Mesenchymal stem cell (in vitro differentiated cells and primary cell): ENCODE measurements at regions not wholly inside any gene's neighbourhood (a gene's known extent, or its start where the extent isn't known, plus 50 kb on each side); places are given as distances from the start of the nearest gene placed in this dataset.

Source experiments
- DNase-seq: peaks from one replicate; pipeline ENCODE4 v3.0.0-alpha.2; 2013
- H2AFZ ChIP-seq: one replicate; pipeline ENCODE4 v1.6.1; 2013; ENCODE audit warnings: low read depth, mild to moderate bottlenecking, control low read depth, inconsistent platforms, low read length, moderate library complexity
- H2AK5ac ChIP-seq: 2 replicates; pipeline ENCODE4 v1.6.1; 2013; ENCODE audit warnings: low read length, moderate library complexity, mild to moderate bottlenecking, inconsistent platforms; ENCODE audit not compliant: severe bottlenecking
- H2BK120ac ChIP-seq: one replicate; pipeline ENCODE4 v1.6.1; 2013; ENCODE audit warnings: low read depth, mild to moderate bottlenecking, inconsistent platforms, low read length, moderate library complexity
- H2BK12ac ChIP-seq, 2 experiments: one replicate each; pipeline ENCODE4 v1.6.1; 2013; ENCODE audit warnings: inconsistent platforms in 2 of 2, low read length in 2 of 2, mild to moderate bottlenecking in 2 of 2, moderate library complexity in 2 of 2, control low read depth in 1 of 2
- H2BK15ac ChIP-seq: one replicate; pipeline ENCODE4 v1.6.1; 2013; ENCODE audit warnings: mild to moderate bottlenecking, low read depth, inconsistent platforms; ENCODE audit not compliant: poor library complexity, severe bottlenecking
- H2BK5ac ChIP-seq: 2 replicates; pipeline ENCODE4 v1.6.1; 2013; ENCODE audit warnings: low read depth, mild to moderate bottlenecking, low read length, control low read depth, inconsistent platforms; ENCODE audit not compliant: poor library complexity, severe bottlenecking
- H3K14ac ChIP-seq, 2 experiments: one replicate each; pipeline ENCODE4 v1.6.1; 2013; ENCODE audit warnings: inconsistent platforms in 2 of 2, low read length in 2 of 2, control low read depth in 1 of 2, mild to moderate bottlenecking in 1 of 2, moderate library complexity in 1 of 2
- H3K18ac ChIP-seq, 2 experiments: one replicate each; pipeline ENCODE4 v1.6.1; 2013; ENCODE audit warnings: inconsistent platforms in 2 of 2, low read length in 2 of 2, control low read depth in 1 of 2, low read depth in 1 of 2, mild to moderate bottlenecking in 1 of 2
- H3K23ac ChIP-seq, 2 experiments: one replicate each; pipeline ENCODE4 v1.6.1; 2013; ENCODE audit warnings: inconsistent platforms in 2 of 2, low read length in 2 of 2, mild to moderate bottlenecking in 2 of 2, moderate library complexity in 2 of 2, control low read depth in 1 of 2
- H3K27ac ChIP-seq: 2 replicates; pipeline ENCODE4 v1.5.1; 2013; ENCODE audit warnings: mild to moderate bottlenecking, moderate library complexity, low read length, control low read depth, inconsistent platforms; ENCODE audit not compliant: poor library complexity, severe bottlenecking
- H3K27me3 ChIP-seq, 2 experiments: 2 replicates each; pipeline versions ENCODE4 v1.6.1 to v1.7.0; 2013; ENCODE audit warnings: low read length in 2 of 2, mild to moderate bottlenecking in 2 of 2, moderate library complexity in 2 of 2, control low read depth in 1 of 2, inconsistent platforms in 1 of 2; ENCODE audit not compliant: control insufficient read depth in 1 of 2, insufficient read depth in 1 of 2
- H3K36me3 ChIP-seq, 2 experiments: 2 replicates each; pipeline versions ENCODE4 v1.6.1 to v1.7.0; 2013; ENCODE audit warnings: low read length in 2 of 2, control low read depth in 1 of 2, inconsistent platforms in 1 of 2, low read depth in 1 of 2, mild to moderate bottlenecking in 1 of 2; ENCODE audit not compliant: insufficient read depth in 2 of 2, control insufficient read depth in 1 of 2
- H3K4ac ChIP-seq, 2 experiments: one replicate each; pipeline ENCODE4 v1.6.1; 2013; ENCODE audit warnings: inconsistent platforms in 2 of 2, low read length in 2 of 2, mild to moderate bottlenecking in 2 of 2, moderate library complexity in 2 of 2, control low read depth in 1 of 2, low read depth in 1 of 2
- H3K4me1 ChIP-seq: 2 replicates; pipeline ENCODE4 v1.6.1; 2013; ENCODE audit warnings: low read depth, low read length, control low read depth; ENCODE audit not compliant: control insufficient read depth, insufficient read depth
- H3K4me2 ChIP-seq: 2 replicates; pipeline ENCODE4 v1.6.1; 2013; ENCODE audit warnings: low read length, mild to moderate bottlenecking, inconsistent platforms; ENCODE audit not compliant: poor library complexity, severe bottlenecking
- H3K4me3 ChIP-seq, 2 experiments: 2 replicates each; pipeline versions ENCODE4 v1.5.1 to v1.7.0; 2013; ENCODE audit warnings: low read length in 2 of 2, mild to moderate bottlenecking in 2 of 2, control low read depth in 1 of 2, low read depth in 1 of 2; ENCODE audit not compliant: insufficient read depth in 1 of 2
- H3K79me1 ChIP-seq: replicated peaks from 2 replicates; pipeline ENCODE4 v1.6.1; 2013; ENCODE audit warnings: mild to moderate bottlenecking, control low read depth, low read length, inconsistent platforms; ENCODE audit not compliant: poor library complexity, severe bottlenecking
- H3K9ac ChIP-seq: 2 replicates; pipeline ENCODE4 v1.7.0; 2013; ENCODE audit warnings: mild to moderate bottlenecking, low read length, moderate library complexity
- H3K9me3 ChIP-seq: 2 replicates; pipeline ENCODE4 v1.7.0; 2013; ENCODE audit warnings: mild to moderate bottlenecking, low read length; ENCODE audit not compliant: control insufficient read depth
- H4K8ac ChIP-seq: one replicate; pipeline ENCODE4 v1.6.1; 2013; ENCODE audit warnings: inconsistent platforms, mild to moderate bottlenecking, low read length, moderate library complexity
- H4K91ac ChIP-seq: one replicate; pipeline ENCODE4 v1.6.1; 2013; ENCODE audit warnings: mild to moderate bottlenecking, low read length, inconsistent platforms
- WGBS: methylation state at CpG from one replicate; pipeline ENCODE4 v1.1.7; 2013; ENCODE audit warnings: mixed read lengths; 5-methylcytosine and 5-hydroxymethylcytosine counted together

- Histone ChIP-seq H3K4me1 (no peaks in the 10 kb centered on the region), H3K27me3 (no peaks in the 10 kb centered on the region), H2AK5ac (no peak overlapping the region), H3K36me3 (no peaks in the 10 kb centered on the region), H3K79me1 (no peaks in the 10 kb centered on the region), H4K91ac (no peak overlapping the region), H3K14ac (no peak overlapping the region), H2BK12ac (no peak overlapping the region), H4K8ac (no peak overlapping the region), H3K4me2 (no peak overlapping the region), H3K9ac (no peak overlapping the region), H3K4me3 (no peak overlapping the region), H3K18ac (no peak overlapping the region), H3K9me3 (peaks cover 24% of the 10 kb centered on the region), H2BK5ac (no peak overlapping the region), H2BK120ac (no peak overlapping the region), H2AFZ (no peak overlapping the region), H3K4ac (no peak overlapping the region), H2BK15ac (no peak overlapping the region), H3K27ac (no peak overlapping the region), H3K23ac (no peak overlapping the region)
- no peak for DNase-seq
- WGBS: 100% methylated on average over 1 of the region's 1 CpG
Observed at GRCh38 chr2:122129399-122129798, 373.9 kb downstream of the TSN start.

GRCh38 chr2:122132147-122132691, 376.8 kb downstream of the TSN start:
- Histone ChIP-seq H3K4me1 (no peaks in the 10 kb centered on the region), H3K4ac (no peak overlapping the region), H3K9me3 (peaks cover 22% of the 10 kb centered on the region), H2BK15ac (no peak overlapping the region), H3K14ac (no peak overlapping the region), H3K18ac (no peak overlapping the region), H2BK120ac (no peak overlapping the region), H3K9ac (no peak overlapping the region), H3K23ac (no peak overlapping the region), H3K27me3 (no peaks in the 10 kb centered on the region), H3K79me1 (no peaks in the 10 kb centered on the region), H2BK5ac (no peak overlapping the region), H4K91ac (no peak overlapping the region), H2AFZ (no peak overlapping the region), H3K36me3 (no peaks in the 10 kb centered on the region), H3K27ac (no peak overlapping the region), H3K4me2 (no peak overlapping the region), H2AK5ac (no peak overlapping the region), H2BK12ac (no peak overlapping the region), H3K4me3 (no peak overlapping the region), H4K8ac (no peak overlapping the region)
- DNase-seq: no peak
- 84% methylated on average over 2 of the region's 2 CpGs for WGBS

GRCh38 chr2:122135021-122135937, 379.8 kb downstream of the TSN start:
- H3K79me1 ChIP-seq: no peaks in the 10 kb centered on the region
- no peak overlapping the region for H2AFZ ChIP-seq
- H3K4ac ChIP-seq: no peak overlapping the region
- no peak overlapping the region for H3K27ac ChIP-seq
- no peak overlapping the region for H3K4me2 ChIP-seq
- no peaks in the 10 kb centered on the region for H3K27me3 ChIP-seq
- H3K9ac ChIP-seq: no peak overlapping the region
- H2BK12ac ChIP-seq: no peak overlapping the region
- no peak overlapping the region for H4K91ac ChIP-seq
- no peak overlapping the region for H3K18ac ChIP-seq
- no peaks in the 10 kb centered on the region for H3K4me1 ChIP-seq
- no peak overlapping the region for H3K14ac ChIP-seq
- H3K9me3 ChIP-seq: peaks cover 5% of the 10 kb centered on the region
- no peak for DNase-seq
- no peak overlapping the region for H3K4me3 ChIP-seq
- no peak overlapping the region for H3K23ac ChIP-seq
- no peak overlapping the region for H4K8ac ChIP-seq
- H2AK5ac ChIP-seq: no peak overlapping the region
- 91% methylated on average over 10 of the region's 10 CpGs for WGBS
- H2BK5ac ChIP-seq: no peak overlapping the region
- H2BK15ac ChIP-seq: no peak overlapping the region
- H2BK120ac ChIP-seq: no peak overlapping the region
- H3K36me3 ChIP-seq: no peaks in the 10 kb centered on the region

GRCh38 chr2:122136056-122136455, 380.6 kb downstream of the TSN start:
- no peak overlapping the region for H4K91ac ChIP-seq
- no peak overlapping the region for H2AFZ ChIP-seq
- no peak overlapping the region for H3K4me2 ChIP-seq
- H3K18ac ChIP-seq: no peak overlapping the region
- no peaks in the 10 kb centered on the region for H3K4me1 ChIP-seq
- H3K9ac ChIP-seq: no peak overlapping the region
- no peaks in the 10 kb centered on the region for H3K9me3 ChIP-seq
- H3K23ac ChIP-seq: no peak overlapping the region
- H2BK5ac ChIP-seq: no peak overlapping the region
- no peak overlapping the region for H3K4me3 ChIP-seq
- no peak overlapping the region for H2BK12ac ChIP-seq
- no peak for DNase-seq
- no peak overlapping the region for H4K8ac ChIP-seq
- H2BK120ac ChIP-seq: no peak overlapping the region
- no peaks in the 10 kb centered on the region for H3K27me3 ChIP-seq
- no peak overlapping the region for H3K4ac ChIP-seq
- no peak overlapping the region for H2BK15ac ChIP-seq
- 21% methylated on average over 1 of the region's 2 CpGs for WGBS
- H3K79me1 ChIP-seq: no peaks in the 10 kb centered on the region
- H3K27ac ChIP-seq: no peak overlapping the region
- H3K14ac ChIP-seq: no peak overlapping the region
- H2AK5ac ChIP-seq: no peak overlapping the region
- no peaks in the 10 kb centered on the region for H3K36me3 ChIP-seq
